ENCODE measurements at regions not wholly inside any gene's neighbourhood (a gene's known extent, or its start where the extent isn't known, plus 50 kb on each side); places are given as distances from the start of the nearest gene placed in this dataset.

DNA sequence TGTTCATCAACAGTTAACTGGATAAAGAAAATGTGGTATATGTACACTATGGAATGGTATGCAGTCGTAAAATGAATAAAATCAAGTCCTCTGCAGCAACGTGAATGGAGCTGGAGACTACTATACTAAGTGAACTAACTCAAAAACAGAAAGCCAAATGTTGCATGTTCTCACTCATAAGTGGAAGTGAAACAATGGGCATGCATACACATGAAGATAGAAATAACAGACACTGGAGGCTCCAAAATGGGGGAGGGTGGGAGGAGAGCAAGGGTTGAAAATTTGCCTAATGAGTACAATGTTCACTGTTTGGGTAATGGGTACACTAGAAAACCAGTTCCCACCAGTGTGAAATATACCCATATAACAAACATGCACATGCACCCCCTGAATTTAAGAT, 179.5 kb downstream of the ZWINT start:
- no peaks in the 10 kb centered on the region for H3K9me3 ChIP-seq (replicated peaks; ENCODE audit: control insufficient read depth, insufficient read depth, low read length)
- intact Hi-C loops (cut with micrococcal nuclease; ENCODE audit: unreplicated experiment) (no loop called here), in situ Hi-C loops (cut with MboI) (no loop called here)
- BruUV-seq (replicated peaks) = no TSS peak
- FAIRE-seq (no peak), ATAC-seq (peak; percentile 86), DNase-seq (ENCODE audit: low read depth, low spot score) (peak; percentile 4)
- no peak overlapping the region for H3K4me3 ChIP-seq
- no peaks in the 10 kb centered on the region for H3K27me3 ChIP-seq (replicated peaks in 1 of 2; ENCODE audit: control insufficient read depth in 2 of 2, insufficient read depth in 2 of 2, low read length in 1 of 2)
- no peaks in the 10 kb centered on the region for H4K20me1 ChIP-seq (ENCODE audit: control insufficient read depth, insufficient read depth)
- ChIA-PET CTCF (no interaction called here), RAD21 (ENCODE audit: unreplicated experiment) (interaction anchor here (0.8 kb wide), 1 partner anchor 37 kb away, joined by 3 read pairs; no protein-coding TSS in a partner anchor), POLR2A (no interaction called here), SMC1A (ENCODE audit: uncharacterized antibody, unreplicated experiment) (interaction anchor here (0.9 kb wide), 2 partner anchors 28 to 40 kb away, joined by 3 read pairs; no protein-coding TSS in a partner anchor)
- H3K9ac ChIP-seq (ENCODE audit: control insufficient read depth, insufficient read depth, low read length) = no peak overlapping the region
- no peaks in the 10 kb centered on the region for H3K79me2 ChIP-seq (ENCODE audit: control insufficient read depth, insufficient read depth, low read length)
- H3K4me2 ChIP-seq (ENCODE audit: control insufficient read depth, insufficient read depth) = no peak overlapping the region
- H3K36me3 ChIP-seq (ENCODE audit: control insufficient read depth in 2 of 2, insufficient read depth in 2 of 2, low read length in 1 of 2) = no peaks in the 10 kb centered on the region
- H3K4me1 ChIP-seq (ENCODE audit: control insufficient read depth, insufficient read depth, low read length) = no peaks in the 10 kb centered on the region
- H3K27ac ChIP-seq (ENCODE audit: control insufficient read depth, insufficient read depth) = no peak overlapping the region
- no peak overlapping the region; the same call in 1 of the 2 replicates for H2AFZ ChIP-seq (ENCODE audit: control insufficient read depth, low read depth, low read length)
- 0% methylated on average over 2 of the region's 2 CpGs for WGBS (ENCODE audit: insufficient coverage, insufficient replicate concordance, low lambda C conversion rate, missing lambda C conversion rate)
- TF ChIP-seq ZNF384 (IDR thresholded peaks at IDR 0.05; ENCODE audit: borderline replicate concordance, low read depth, low read length) (no peak), CHD4 (IDR thresholded peaks at IDR 0.05) (no peak), TBL1XR1 (IDR thresholded peaks at IDR 0.05; ENCODE audit: low read depth, low read length) (no peak), ZBED1 (IDR thresholded peaks at IDR 0.05; ENCODE audit: borderline replicate concordance) (no peak), ZNF622 (IDR thresholded peaks at IDR 0.05) (no peak), SREBF2 (IDR thresholded peaks at IDR 0.05; ENCODE audit: low read length) (no peak), GATAD2B (conservative IDR thresholded peaks at IDR 0.05; ENCODE audit: low read depth) (no peak), TARDBP (IDR thresholded peaks at IDR 0.05; ENCODE audit: borderline replicate concordance) (no peak), PAX8 (IDR thresholded peaks at IDR 0.05) (no peak), EGR1 (IDR thresholded peaks at IDR 0.05; ENCODE audit: borderline replicate concordance in 1 of 2, low read depth in 2 of 2, low read length in 2 of 2) (no peak), MXI1 (IDR thresholded peaks at IDR 0.05; ENCODE audit: low read depth, low read length) (no peak), CEBPB (IDR thresholded peaks at IDR 0.05; ENCODE audit: borderline replicate concordance in 1 of 2, low read depth in 2 of 2, low read length in 2 of 2) (no peak), ZSCAN29 (IDR thresholded peaks at IDR 0.05) (no peak), BMI1 (IDR thresholded peaks at IDR 0.05; ENCODE audit: borderline replicate concordance) (no peak), IRF4 (IDR thresholded peaks at IDR 0.05; ENCODE audit: low read depth, low read length) (no peak), RELA (IDR thresholded peaks at IDR 0.05; ENCODE audit: borderline replicate concordance, partially characterized antibody) (no peak), IKZF1 (conservative IDR thresholded peaks at IDR 0.05) (no peak)
- TF ChIP-seq, protein P1, sequence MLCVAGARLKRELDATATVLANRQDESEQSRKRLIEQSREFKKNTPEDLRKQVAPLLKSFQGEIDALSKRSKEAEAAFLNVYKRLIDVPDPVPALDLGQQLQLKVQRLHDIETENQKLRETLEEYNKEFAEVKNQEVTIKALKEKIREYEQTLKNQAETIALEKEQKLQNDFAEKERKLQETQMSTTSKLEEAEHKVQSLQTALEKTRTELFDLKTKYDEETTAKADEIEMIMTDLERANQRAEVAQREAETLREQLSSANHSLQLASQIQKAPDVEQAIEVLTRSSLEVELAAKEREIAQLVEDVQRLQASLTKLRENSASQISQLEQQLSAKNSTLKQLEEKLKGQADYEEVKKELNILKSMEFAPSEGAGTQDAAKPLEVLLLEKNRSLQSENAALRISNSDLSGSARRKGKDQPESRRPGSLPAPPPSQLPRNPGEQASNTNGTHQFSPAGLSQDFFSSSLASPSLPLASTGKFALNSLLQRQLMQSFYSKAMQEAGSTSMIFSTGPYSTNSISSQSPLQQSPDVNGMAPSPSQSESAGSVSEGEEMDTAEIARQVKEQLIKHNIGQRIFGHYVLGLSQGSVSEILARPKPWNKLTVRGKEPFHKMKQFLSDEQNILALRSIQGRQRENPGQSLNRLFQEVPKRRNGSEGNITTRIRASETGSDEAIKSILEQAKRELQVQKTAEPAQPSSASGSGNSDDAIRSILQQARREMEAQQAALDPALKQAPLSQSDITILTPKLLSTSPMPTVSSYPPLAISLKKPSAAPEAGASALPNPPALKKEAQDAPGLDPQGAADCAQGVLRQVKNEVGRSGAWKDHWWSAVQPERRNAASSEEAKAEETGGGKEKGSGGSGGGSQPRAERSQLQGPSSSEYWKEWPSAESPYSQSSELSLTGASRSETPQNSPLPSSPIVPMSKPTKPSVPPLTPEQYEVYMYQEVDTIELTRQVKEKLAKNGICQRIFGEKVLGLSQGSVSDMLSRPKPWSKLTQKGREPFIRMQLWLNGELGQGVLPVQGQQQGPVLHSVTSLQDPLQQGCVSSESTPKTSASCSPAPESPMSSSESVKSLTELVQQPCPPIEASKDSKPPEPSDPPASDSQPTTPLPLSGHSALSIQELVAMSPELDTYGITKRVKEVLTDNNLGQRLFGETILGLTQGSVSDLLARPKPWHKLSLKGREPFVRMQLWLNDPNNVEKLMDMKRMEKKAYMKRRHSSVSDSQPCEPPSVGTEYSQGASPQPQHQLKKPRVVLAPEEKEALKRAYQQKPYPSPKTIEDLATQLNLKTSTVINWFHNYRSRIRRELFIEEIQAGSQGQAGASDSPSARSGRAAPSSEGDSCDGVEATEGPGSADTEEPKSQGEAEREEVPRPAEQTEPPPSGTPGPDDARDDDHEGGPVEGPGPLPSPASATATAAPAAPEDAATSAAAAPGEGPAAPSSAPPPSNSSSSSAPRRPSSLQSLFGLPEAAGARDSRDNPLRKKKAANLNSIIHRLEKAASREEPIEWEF (IDR thresholded peaks at IDR 0.05; ENCODE audit: insufficient replicate concordance, low read depth, low read length) = no peak
- TF ChIP-seq, protein P2, sequence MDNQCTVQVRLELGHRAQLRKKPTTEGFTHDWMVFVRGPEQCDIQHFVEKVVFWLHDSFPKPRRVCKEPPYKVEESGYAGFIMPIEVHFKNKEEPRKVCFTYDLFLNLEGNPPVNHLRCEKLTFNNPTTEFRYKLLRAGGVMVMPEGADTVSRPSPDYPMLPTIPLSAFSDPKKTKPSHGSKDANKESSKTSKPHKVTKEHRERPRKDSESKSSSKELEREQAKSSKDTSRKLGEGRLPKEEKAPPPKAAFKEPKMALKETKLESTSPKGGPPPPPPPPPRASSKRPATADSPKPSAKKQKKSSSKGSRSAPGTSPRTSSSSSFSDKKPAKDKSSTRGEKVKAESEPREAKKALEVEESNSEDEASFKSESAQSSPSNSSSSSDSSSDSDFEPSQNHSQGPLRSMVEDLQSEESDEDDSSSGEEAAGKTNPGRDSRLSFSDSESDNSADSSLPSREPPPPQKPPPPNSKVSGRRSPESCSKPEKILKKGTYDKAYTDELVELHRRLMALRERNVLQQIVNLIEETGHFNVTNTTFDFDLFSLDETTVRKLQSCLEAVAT (IDR thresholded peaks at IDR 0.05) = no peak
- TF ChIP-seq, protein P3, sequence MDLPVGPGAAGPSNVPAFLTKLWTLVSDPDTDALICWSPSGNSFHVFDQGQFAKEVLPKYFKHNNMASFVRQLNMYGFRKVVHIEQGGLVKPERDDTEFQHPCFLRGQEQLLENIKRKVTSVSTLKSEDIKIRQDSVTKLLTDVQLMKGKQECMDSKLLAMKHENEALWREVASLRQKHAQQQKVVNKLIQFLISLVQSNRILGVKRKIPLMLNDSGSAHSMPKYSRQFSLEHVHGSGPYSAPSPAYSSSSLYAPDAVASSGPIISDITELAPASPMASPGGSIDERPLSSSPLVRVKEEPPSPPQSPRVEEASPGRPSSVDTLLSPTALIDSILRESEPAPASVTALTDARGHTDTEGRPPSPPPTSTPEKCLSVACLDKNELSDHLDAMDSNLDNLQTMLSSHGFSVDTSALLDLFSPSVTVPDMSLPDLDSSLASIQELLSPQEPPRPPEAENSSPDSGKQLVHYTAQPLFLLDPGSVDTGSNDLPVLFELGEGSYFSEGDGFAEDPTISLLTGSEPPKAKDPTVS (IDR thresholded peaks at IDR 0.05; ENCODE audit: low read depth, low read length) = no peak
